ENCODE measurements at regions not wholly inside any gene's neighbourhood (a gene's known extent, or its start where the extent isn't known, plus 50 kb on each side); places are given as distances from the start of the nearest gene placed in this dataset.

GRCh38 chr4:181119186-181119585, 1124.0 kb upstream of the TENM3 start:
- no peak for TF ChIP-seq FOSL1 (IDR thresholded peaks at IDR 0.05; ENCODE audit: low read depth)
- TF ChIP-seq JUND (IDR thresholded peaks at IDR 0.05) = no peak
- no peak for TF ChIP-seq SRF (IDR thresholded peaks at IDR 0.05; ENCODE audit: low read depth)
- no peak for TF ChIP-seq SIN3A (IDR thresholded peaks at IDR 0.05; ENCODE audit: low read depth)
- TF ChIP-seq ATF3 (IDR thresholded peaks at IDR 0.05) = no peak
- no peak for TF ChIP-seq CBX3 (IDR thresholded peaks at IDR 0.05; ENCODE audit: low read depth)
- TF ChIP-seq POLR2A (IDR thresholded peaks at IDR 0.05; ENCODE audit: borderline replicate concordance, extremely low read depth, insufficient read depth, insufficient read length) = no peak
- no peak for TF ChIP-seq EZH2phosphoT487 (IDR thresholded peaks at IDR 0.05; ENCODE audit: borderline replicate concordance)
- TF ChIP-seq TCF7L2 (IDR thresholded peaks at IDR 0.05; ENCODE audit: borderline replicate concordance, extremely low read depth, insufficient read depth, insufficient read length) = no peak
- TF ChIP-seq EGR1 (IDR thresholded peaks at IDR 0.05; ENCODE audit: low read depth) = no peak
- Histone ChIP-seq H2AFZ (ENCODE audit: low read depth, low read length, poor library complexity, severe bottlenecking) (no peak overlapping the region), H3K36me3 (ENCODE audit: control insufficient read depth in 1 of 2, insufficient read depth in 2 of 2, low read length in 2 of 2) (no peaks in the 10 kb centered on the region), H3K9me2 (ENCODE audit: insufficient read depth) (no peaks in the 10 kb centered on the region), H4K20me1 (ENCODE audit: insufficient read depth) (no peaks in the 10 kb centered on the region), H3K4me3 (replicated peaks in 1 of 2; ENCODE audit: low read depth in 1 of 2, low read length in 2 of 2) (no peak overlapping the region), H3K4me1 (ENCODE audit: control insufficient read depth in 1 of 2, insufficient read depth in 2 of 2, low read length in 2 of 2) (no peaks in the 10 kb centered on the region), H3K79me2 (ENCODE audit: insufficient read depth, low read length) (no peaks in the 10 kb centered on the region), H3K27me3 (ENCODE audit: insufficient read depth, low read length) (no peaks in the 10 kb centered on the region), H3K9me3 (ENCODE audit: control insufficient read depth in 1 of 2, insufficient read depth in 1 of 2, low read depth in 1 of 2, low read length in 2 of 2) (no peaks in the 10 kb centered on the region), H3K4me2 (ENCODE audit: low read length) (no peak overlapping the region), H3K27ac (ENCODE audit: low read depth, low read length) (no peak overlapping the region), H3K9ac (ENCODE audit: low read length) (no peak overlapping the region)
- DNase-seq (ENCODE audit: low read depth, low spot score) = no peak
- intact Hi-C loops (cut with micrococcal nuclease) = no loop called here
- ChIA-PET CTCF (no interaction called here), POLR2A (no interaction called here), RAD21 (ENCODE audit: low non-redundant PET in 1 of 2, low total read pairs in 2 of 2, uncharacterized antibody in 2 of 2, unreplicated experiment in 2 of 2) (no interaction called here)
- no TSS peak for BruUV-seq (replicated peaks)
- ATAC-seq = no peak

- Histone ChIP-seq H4K20me1 (ENCODE audit: insufficient read depth) (no peaks in the 10 kb centered on the region), H3K4me3 (replicated peaks in 1 of 2; ENCODE audit: low read depth in 1 of 2, low read length in 2 of 2) (no peak overlapping the region), H3K79me2 (ENCODE audit: insufficient read depth, low read length) (no peaks in the 10 kb centered on the region), H3K9me3 (ENCODE audit: control insufficient read depth in 1 of 2, insufficient read depth in 1 of 2, low read depth in 1 of 2, low read length in 2 of 2) (no peaks in the 10 kb centered on the region), H3K4me1 (ENCODE audit: control insufficient read depth in 1 of 2, insufficient read depth in 2 of 2, low read length in 2 of 2) (no peaks in the 10 kb centered on the region), H3K27ac (ENCODE audit: low read depth, low read length) (no peak overlapping the region), H3K9me2 (ENCODE audit: insufficient read depth) (no peaks in the 10 kb centered on the region), H2AFZ (ENCODE audit: low read depth, low read length, poor library complexity, severe bottlenecking) (no peak overlapping the region), H3K36me3 (ENCODE audit: control insufficient read depth in 1 of 2, insufficient read depth in 2 of 2, low read length in 2 of 2) (no peaks in the 10 kb centered on the region), H3K27me3 (ENCODE audit: insufficient read depth, low read length) (no peaks in the 10 kb centered on the region), H3K9ac (ENCODE audit: low read length) (no peak overlapping the region), H3K4me2 (ENCODE audit: low read length) (no peak overlapping the region)
- CTCF ChIA-PET = no interaction called here
- DNase-seq (ENCODE audit: low read depth, low spot score) (no peak), ATAC-seq (no peak)
- intact Hi-C loops (cut with micrococcal nuclease) = no loop called here
- TF ChIP-seq EGR1 (IDR thresholded peaks at IDR 0.05; ENCODE audit: low read depth) = no peak
- TF ChIP-seq RAD21 (IDR thresholded peaks at IDR 0.05; ENCODE audit: low read depth) = no peak
- no peak for TF ChIP-seq CBX3 (IDR thresholded peaks at IDR 0.05; ENCODE audit: low read depth)
- TF ChIP-seq REST (IDR thresholded peaks at IDR 0.05; ENCODE audit: low read depth) = no peak
- no peak for TF ChIP-seq CEBPB (IDR thresholded peaks at IDR 0.05; ENCODE audit: low read depth)
- no peak for TF ChIP-seq JUND (IDR thresholded peaks at IDR 0.05)
- TF ChIP-seq POLR2A (IDR thresholded peaks at IDR 0.05; ENCODE audit: borderline replicate concordance, extremely low read depth, insufficient read depth, insufficient read length) = no peak
- no peak for TF ChIP-seq ATF3 (IDR thresholded peaks at IDR 0.05)
- TF ChIP-seq ZNF274 (IDR thresholded peaks at IDR 0.05; ENCODE audit: low read depth, low read length) = no peak
- no peak for TF ChIP-seq SIN3A (IDR thresholded peaks at IDR 0.05; ENCODE audit: low read depth)
- no peak for TF ChIP-seq ZFX (IDR thresholded peaks at IDR 0.05)
- no peak for TF ChIP-seq SP1 (IDR thresholded peaks at IDR 0.05; ENCODE audit: low read depth)
- TF ChIP-seq SRF (IDR thresholded peaks at IDR 0.05; ENCODE audit: low read depth) = no peak
- no peak for TF ChIP-seq POLR2AphosphoS5 (IDR thresholded peaks at IDR 0.05; ENCODE audit: low read depth, low read length)
- no peak for TF ChIP-seq MAX (IDR thresholded peaks at IDR 0.05)
- TF ChIP-seq EZH2phosphoT487 (IDR thresholded peaks at IDR 0.05; ENCODE audit: borderline replicate concordance) = no peak
- no peak for TF ChIP-seq ELF1 (IDR thresholded peaks at IDR 0.05; ENCODE audit: borderline replicate concordance, low read depth)
- POLR2A ChIA-PET = no interaction called here
- RAD21 ChIA-PET (ENCODE audit: low non-redundant PET in 1 of 2, low total read pairs in 2 of 2, uncharacterized antibody in 2 of 2, unreplicated experiment in 2 of 2) = no interaction called here
- no TSS peak for BruUV-seq (replicated peaks)
Measured at GRCh38 chr4:181121733-181122132, 1121.5 kb upstream of the TENM3 start.

Data from HCT116 (cell line).